Activated B cell treated with CpG ODN at 0.5 μM for 24 hours (primary cell): ENCODE measurements at regions not wholly inside any gene's neighbourhood (a gene's known extent, or its start where the extent isn't known, plus 50 kb on each side); places are given as distances from the start of the nearest gene placed in this dataset.

Experiments used
- ATAC-seq: fragments of 200-7000 bp; cut with Tn5 transposase; one replicate; pipeline ENCODE4 v1.10.0; 2021; ENCODE audit warnings: low read depth, mild to moderate bottlenecking, moderate library complexity
- CTCF ChIA-PET: fragments of 350-600 bp; sonication (Branson Sonifier 250); formaldehyde crosslinking; loops from one replicate; lab custom pipeline; 2021; ENCODE audit warnings: antibody characterized with exemption; lab: Charles Lee
- POLR2A ChIA-PET: fragments of 350-600 bp; sonication (Branson Sonifier 250); formaldehyde crosslinking; loops from one replicate; lab custom pipeline; 2021; ENCODE audit warnings: antibody characterized with exemption; lab: Charles Lee
- DNase-seq: peaks from one replicate; pipeline ENCODE4 v3.0.0; 2022
- H3K27ac Mint-ChIP-seq: one replicate; pipeline ENCODE4 v1.8.0; 2020; ENCODE audit warnings: mixed read lengths
- H3K27me3 Mint-ChIP-seq: one replicate; pipeline ENCODE4 v1.8.0; 2021; ENCODE audit warnings: mixed read lengths
- H3K36me3 Mint-ChIP-seq: one replicate; pipeline ENCODE4 v1.8.0; 2021; ENCODE audit warnings: low read depth, mixed read lengths
- H3K4me1 Mint-ChIP-seq: one replicate; pipeline ENCODE4 v1.8.0; 2021; ENCODE audit warnings: mixed read lengths
- H3K4me3 Mint-ChIP-seq: one replicate; pipeline ENCODE4 v1.8.0; 2020; ENCODE audit warnings: mild to moderate bottlenecking, mixed read lengths
- H3K9me3 Mint-ChIP-seq: one replicate; pipeline ENCODE4 v1.8.0; 2020; ENCODE audit warnings: mixed read lengths
- CTCF ChIP-seq: fragments of 200-600 bp; IDR thresholded peaks from one replicate; pipeline ENCODE4 v1.8.0; 2022; ENCODE audit warnings: antibody characterized with exemption, mild to moderate bottlenecking
- intact Hi-C: fragments of 100-400 bp; cut with micrococcal nuclease; formaldehyde crosslinking; loops from one replicate; pipeline ENCODE4 v1.15.1; 2024

- no peak overlapping the region for H3K27ac Mint-ChIP-seq
- CTCF ChIA-PET = no interaction called here
Measured at GRCh38 chr1:56414728-56415224, 164.6 kb downstream of the PLPP3 start.

GRCh38 chr1:56413671-56414199, 165.6 kb downstream of the PLPP3 start:
- Mint-ChIP-seq H3K27ac (no peak overlapping the region), H3K36me3 (no peaks in the 10 kb centered on the region), H3K9me3 (no peaks in the 10 kb centered on the region), H3K4me1 (peaks cover 7% of the 10 kb centered on the region), H3K27me3 (no peaks in the 10 kb centered on the region), H3K4me3 (no peak overlapping the region)
- ATAC-seq = no peak
- ChIA-PET POLR2A (no interaction called here), CTCF (no interaction called here)
- intact Hi-C loops = no loop called here
- no peak for DNase-seq
- TF ChIP-seq CTCF = no peak

More at GRCh38 chr1:56414728-56415224, 164.6 kb downstream of the PLPP3 start:
- Mint-ChIP-seq H3K27me3 (no peaks in the 10 kb centered on the region), H3K36me3 (no peaks in the 10 kb centered on the region), H3K9me3 (no peaks in the 10 kb centered on the region), H3K4me1 (peaks cover 7% of the 10 kb centered on the region), H3K4me3 (no peak overlapping the region)
- no peak for ATAC-seq
- no peak for DNase-seq
- no peak for TF ChIP-seq CTCF
- intact Hi-C loops = no loop called here
- POLR2A ChIA-PET = no interaction called here

GRCh38 chr1:56411484-56412180, 167.7 kb downstream of the PLPP3 start:
- no peak overlapping the region for H3K27ac Mint-ChIP-seq
- H3K4me1 Mint-ChIP-seq = peaks cover 7% of the 10 kb centered on the region
- intact Hi-C loops = no loop called here
- DNase-seq (no peak), ATAC-seq (no peak)
- no peaks in the 10 kb centered on the region for H3K27me3 Mint-ChIP-seq
- no peaks in the 10 kb centered on the region for H3K36me3 Mint-ChIP-seq
- CTCF ChIA-PET = interaction anchor here (4.5 to 5.2 kb wide), 2 partner anchors 167 to 173 kb away, joined by 54 to 90 read pairs; partner anchors contain the start of gene PLPP3
- POLR2A ChIA-PET = no interaction called here
- H3K9me3 Mint-ChIP-seq = no peaks in the 10 kb centered on the region
- no peak for TF ChIP-seq CTCF
- no peak overlapping the region for H3K4me3 Mint-ChIP-seq

GRCh38 chr1:56411021-56411420, 168.3 kb downstream of the PLPP3 start:
- Mint-ChIP-seq H3K36me3 (no peaks in the 10 kb centered on the region), H3K9me3 (no peaks in the 10 kb centered on the region), H3K27ac (no peak overlapping the region), H3K4me3 (no peak overlapping the region), H3K27me3 (no peaks in the 10 kb centered on the region), H3K4me1 (peaks cover 7% of the 10 kb centered on the region)
- no peak for ATAC-seq
- TF ChIP-seq CTCF = no peak
- intact Hi-C loops = no loop called here
- ChIA-PET CTCF (interaction anchor here (4.5 to 5.2 kb wide), 2 partner anchors 167 to 174 kb away, joined by 54 to 90 read pairs; partner anchors contain the start of gene PLPP3), POLR2A (no interaction called here)
- DNase-seq = no peak

- Mint-ChIP-seq H3K9me3 (no peaks in the 10 kb centered on the region), H3K27me3 (no peaks in the 10 kb centered on the region), H3K36me3 (no peaks in the 10 kb centered on the region), H3K4me1 (peaks cover 9% of the 10 kb centered on the region), H3K4me3 (no peak overlapping the region), H3K27ac (no peak overlapping the region)
- CTCF ChIA-PET = interaction anchor here (1.1 to 5.2 kb wide), 3 partner anchors 153 to 175 kb away, joined by 3 to 90 read pairs (median 54); partner anchors contain the start of gene PLPP3
- POLR2A ChIA-PET = no interaction called here
- intact Hi-C loops = no loop called here
- TF ChIP-seq CTCF = no peak
- ATAC-seq (no peak), DNase-seq (no peak)
Measured at GRCh38 chr1:56410405-56410804, 169.0 kb downstream of the PLPP3 start.
